Karpas-422 (cell line): ENCODE measurements at regions not wholly inside any gene's neighbourhood (a gene's known extent, or its start where the extent isn't known, plus 50 kb on each side); places are given as distances from the start of the nearest gene placed in this dataset.

Source experiments
- DNase-seq: peaks from one replicate; pipeline ENCODE4 v3.0.0-alpha.2; 2015
- H2AFZ ChIP-seq: fragments of 200-600 bp; sonication (generic); 2 replicates; pipeline ENCODE4 v1.6.1; 2014; ENCODE audit warnings: antibody characterized with exemption, low read length, mixed read lengths
- H3K27ac ChIP-seq: fragments of 200-600 bp; sonication (generic); 2 replicates; pipeline ENCODE4 v1.5.1; 2014; ENCODE audit warnings: mild to moderate bottlenecking, low read length, moderate library complexity
- H3K27me3 ChIP-seq: fragments of 200-600 bp; sonication (generic); 2 replicates; pipeline ENCODE4 v1.6.1; 2014; ENCODE audit warnings: low read length, mixed read lengths
- H3K36me3 ChIP-seq: fragments of 200-600 bp; sonication (generic); 2 replicates; pipeline ENCODE4 v1.6.1; 2014; ENCODE audit warnings: low read length, mixed read lengths; ENCODE audit not compliant: insufficient read depth
- H3K4me1 ChIP-seq: fragments of 200-600 bp; sonication (generic); 2 replicates; pipeline ENCODE4 v1.6.1; 2014; ENCODE audit warnings: mild to moderate bottlenecking, low read length, mixed read lengths
- H3K4me2 ChIP-seq: fragments of 200-600 bp; sonication (generic); 2 replicates; pipeline ENCODE4 v1.6.1; 2014; ENCODE audit warnings: low read length, low read depth, mild to moderate bottlenecking; ENCODE audit not compliant: poor library complexity, severe bottlenecking
- H3K4me3 ChIP-seq: fragments of 200-600 bp; sonication (generic); 2 replicates; pipeline ENCODE4 v1.5.1; 2014; ENCODE audit warnings: mild to moderate bottlenecking, antibody characterized with exemption, low read length, mixed read lengths
- H3K79me2 ChIP-seq: fragments of 200-600 bp; sonication (generic); 2 replicates; pipeline ENCODE4 v1.6.1; 2014; ENCODE audit warnings: mild to moderate bottlenecking, low read length, mixed read lengths
- H3K9ac ChIP-seq: fragments of 200-600 bp; sonication (generic); 2 replicates; pipeline ENCODE4 v1.6.0; 2014; ENCODE audit warnings: low read length
- H3K9me2 ChIP-seq: fragments of 200-600 bp; sonication (generic), shearing (Covaris generic); replicated peaks from 2 replicates; pipeline ENCODE4 v1.6.0; 2014; ENCODE audit warnings: mild to moderate bottlenecking, low read length, moderate library complexity; ENCODE audit not compliant: insufficient read depth
- H3K9me3 ChIP-seq: fragments of 300-700, 200-600 bp; sonication (generic); 2 replicates; pipeline ENCODE4 v1.6.1; 2014; ENCODE audit warnings: low read length, mixed read lengths
- H4K20me1 ChIP-seq: fragments of 200-600 bp; sonication (generic); 2 replicates; pipeline ENCODE4 v1.6.1; 2014; ENCODE audit warnings: mild to moderate bottlenecking, antibody characterized with exemption, low read length, low read depth; ENCODE audit not compliant: insufficient read depth

DNA sequence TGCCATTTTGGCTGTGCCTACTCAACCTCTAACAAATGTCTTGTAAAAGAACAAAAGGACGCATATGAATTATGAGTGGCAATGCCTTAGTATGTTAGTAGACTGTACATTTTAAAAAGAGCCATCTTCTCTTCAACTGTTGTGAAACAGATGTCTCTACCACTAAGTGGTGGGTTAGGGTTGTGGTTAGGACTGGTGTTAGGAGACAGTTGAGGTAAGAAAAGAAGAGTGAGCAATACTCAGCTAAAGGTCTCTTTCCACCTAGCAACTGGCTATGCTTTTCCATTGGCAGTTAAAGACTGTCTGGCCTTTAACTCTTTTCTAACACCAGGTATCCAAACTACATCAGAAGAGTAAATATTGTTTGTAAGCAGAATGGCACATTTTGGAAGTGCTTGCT lies 221.7 kb upstream of the TBC1D5 start:
- DNase-seq, result peak; percentile 31
- Histone ChIP-seq H3K9me3 (no peaks in the 10 kb centered on the region), H3K27me3 (no peaks in the 10 kb centered on the region)

DNA sequence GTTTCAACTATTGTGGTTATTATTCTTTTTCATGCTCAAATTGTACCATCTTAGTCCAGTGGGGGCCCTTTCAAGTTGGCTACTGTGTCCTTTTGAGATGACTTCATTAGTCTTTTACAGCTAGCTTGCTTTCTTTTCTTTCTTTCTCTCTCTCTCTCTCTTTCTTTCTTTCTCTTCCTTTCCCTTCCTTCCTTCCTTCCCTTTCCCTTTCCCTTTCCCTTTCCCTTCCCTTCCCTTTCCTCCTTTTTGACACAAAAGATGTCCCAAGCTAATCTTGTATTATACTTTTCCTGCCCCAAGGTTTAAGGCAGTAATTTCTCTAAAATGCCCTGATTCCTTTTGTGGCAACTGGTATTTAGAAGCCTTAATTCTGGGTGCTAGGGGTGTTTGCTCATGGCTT lies 213.0 kb upstream of the TBC1D5 start:
- no peak overlapping the region for H3K4me2 ChIP-seq
- H3K9ac ChIP-seq, result no peak overlapping the region
- H3K27ac ChIP-seq, result no peak overlapping the region
- no peaks in the 10 kb centered on the region for H3K4me1 ChIP-seq
- H4K20me1 ChIP-seq, result no peaks in the 10 kb centered on the region
- no peaks in the 10 kb centered on the region; the same call in 1 of the 2 replicates for H3K9me3 ChIP-seq
- H3K79me2 ChIP-seq, result no peaks in the 10 kb centered on the region
- no peak overlapping the region for H3K4me3 ChIP-seq
- DNase-seq, result peak; percentile 28
- no peaks in the 10 kb centered on the region for H3K27me3 ChIP-seq
- no peaks in the 10 kb centered on the region for H3K9me2 ChIP-seq
- no peaks in the 10 kb centered on the region for H3K36me3 ChIP-seq
- no peak overlapping the region for H2AFZ ChIP-seq

More for the DNA sequence above, 221.7 kb upstream of the TBC1D5 start:
- Histone ChIP-seq H3K36me3 (no peaks in the 10 kb centered on the region), H3K4me1 (no peaks in the 10 kb centered on the region), H3K79me2 (no peaks in the 10 kb centered on the region), H3K4me2 (no peak overlapping the region), H3K4me3 (no peak overlapping the region), H3K9ac (no peak overlapping the region), H3K9me2 (no peaks in the 10 kb centered on the region), H2AFZ (no peak overlapping the region), H4K20me1 (no peaks in the 10 kb centered on the region), H3K27ac (no peak overlapping the region)

DNA sequence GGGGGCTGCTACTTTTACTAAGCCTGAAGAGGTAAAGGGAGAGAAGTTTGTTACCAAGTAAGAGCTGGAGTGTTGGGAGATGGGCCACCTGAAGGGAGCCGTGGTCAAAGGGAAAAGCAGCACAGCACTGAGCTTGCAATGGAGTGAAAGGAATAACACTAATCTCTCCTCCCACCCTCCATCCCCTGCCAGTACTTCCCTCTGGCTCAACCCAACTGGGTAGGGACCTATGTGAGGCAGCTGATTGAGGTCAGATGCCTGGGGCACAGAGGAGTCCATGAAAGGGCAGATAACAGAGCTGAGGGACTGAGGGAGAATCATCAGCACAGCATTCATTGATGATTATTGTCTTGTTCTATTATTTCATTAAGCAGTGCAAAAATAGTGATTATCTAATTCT lies 212.4 kb upstream of the TBC1D5 start:
- Histone ChIP-seq H3K27me3 (no peaks in the 10 kb centered on the region), H3K27ac (no peak overlapping the region), H3K4me3 (no peak overlapping the region), H3K79me2 (no peaks in the 10 kb centered on the region), H3K36me3 (no peaks in the 10 kb centered on the region), H4K20me1 (no peaks in the 10 kb centered on the region), H3K4me1 (no peaks in the 10 kb centered on the region), H2AFZ (no peak overlapping the region), H3K9ac (no peak overlapping the region), H3K9me2 (no peaks in the 10 kb centered on the region), H3K9me3 (no peaks in the 10 kb centered on the region; the same call in 1 of the 2 replicates), H3K4me2 (no peak overlapping the region)
- DNase-seq, result peak; percentile 34

DNA sequence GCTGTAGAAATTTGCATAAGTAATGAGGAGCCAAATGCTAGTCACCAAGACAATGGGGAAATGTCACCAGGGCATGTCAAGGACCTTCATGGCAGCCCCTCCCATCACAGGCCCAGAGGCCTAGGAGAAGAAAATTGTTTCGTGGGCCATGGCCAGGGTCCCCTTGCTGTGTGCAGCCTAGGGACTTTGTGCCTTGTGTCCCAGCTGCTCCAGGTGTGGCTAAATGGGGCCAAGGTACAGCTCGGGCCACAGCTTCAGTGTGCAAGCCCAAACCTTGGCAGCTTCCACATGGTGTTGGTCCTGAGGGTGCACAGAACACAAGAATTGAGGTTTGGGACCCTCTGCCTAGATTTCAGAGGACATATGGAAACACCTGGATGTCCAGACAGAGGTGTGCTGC lies 208.8 kb upstream of the TBC1D5 start:
- peak; percentile 30 for DNase-seq
- Histone ChIP-seq H3K27me3 (no peaks in the 10 kb centered on the region), H3K4me3 (no peak overlapping the region), H4K20me1 (no peaks in the 10 kb centered on the region), H3K9me2 (no peaks in the 10 kb centered on the region), H3K4me2 (no peak overlapping the region), H3K4me1 (no peaks in the 10 kb centered on the region), H3K9me3 (no peaks in the 10 kb centered on the region; the same call in 1 of the 2 replicates), H3K36me3 (no peaks in the 10 kb centered on the region), H2AFZ (no peak overlapping the region), H3K79me2 (no peaks in the 10 kb centered on the region), H3K9ac (no peak overlapping the region), H3K27ac (no peak overlapping the region)

DNA sequence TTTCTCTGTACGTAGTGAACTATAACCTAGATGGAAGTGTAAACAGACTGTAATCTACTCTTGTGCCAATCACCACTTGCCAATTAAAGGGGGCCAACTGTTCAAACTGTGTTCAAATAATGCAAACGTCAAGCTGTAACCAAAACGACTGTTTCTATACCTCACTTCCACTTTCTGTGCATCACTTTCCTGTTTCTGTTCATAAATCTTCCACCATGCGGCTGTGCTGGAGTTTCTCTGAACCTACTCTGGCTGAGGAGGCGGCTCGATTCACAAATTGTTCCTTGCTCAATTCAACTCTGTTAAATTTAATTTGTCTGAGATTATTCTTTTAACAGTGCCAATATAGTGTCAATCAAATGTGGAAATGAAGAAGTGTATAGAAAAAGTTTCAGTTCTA lies 206.7 kb upstream of the TBC1D5 start:
- no peak for DNase-seq
- H3K9me2 ChIP-seq, result no peaks in the 10 kb centered on the region
- no peak overlapping the region for H3K4me3 ChIP-seq
- no peak overlapping the region for H3K9ac ChIP-seq
- H2AFZ ChIP-seq, result no peak overlapping the region
- H3K27ac ChIP-seq, result no peak overlapping the region
- H3K4me2 ChIP-seq, result no peak overlapping the region
- no peaks in the 10 kb centered on the region for H3K4me1 ChIP-seq
- H3K79me2 ChIP-seq, result no peaks in the 10 kb centered on the region
- no peaks in the 10 kb centered on the region for H4K20me1 ChIP-seq
- no peaks in the 10 kb centered on the region for H3K27me3 ChIP-seq
- no peaks in the 10 kb centered on the region for H3K36me3 ChIP-seq
- no peaks in the 10 kb centered on the region; the same call in 1 of the 2 replicates for H3K9me3 ChIP-seq

DNA sequence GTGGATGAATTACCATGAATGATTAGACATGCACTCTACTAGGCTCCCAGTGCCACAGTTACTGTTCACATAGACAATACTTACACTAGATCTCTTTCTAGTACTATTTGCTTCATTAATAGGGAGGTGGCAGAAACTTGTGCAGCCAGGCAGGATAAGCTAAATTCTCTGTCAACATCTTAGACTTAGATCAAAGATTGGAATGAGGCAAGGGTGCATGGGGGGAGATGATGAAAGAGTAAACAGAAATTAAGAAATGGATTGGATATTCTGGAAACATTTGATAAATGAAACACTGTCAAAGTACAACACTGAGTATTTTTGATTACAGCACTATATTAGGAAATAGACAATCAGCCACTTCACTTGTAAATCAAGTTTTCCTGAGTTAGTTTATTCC lies 205.4 kb upstream of the TBC1D5 start:
- Histone ChIP-seq H3K4me1 (no peaks in the 10 kb centered on the region), H3K27me3 (no peaks in the 10 kb centered on the region), H3K36me3 (no peaks in the 10 kb centered on the region), H3K9me2 (no peaks in the 10 kb centered on the region), H2AFZ (no peak overlapping the region), H3K4me3 (no peak overlapping the region), H3K9ac (no peak overlapping the region), H3K4me2 (no peak overlapping the region), H4K20me1 (no peaks in the 10 kb centered on the region), H3K9me3 (no peaks in the 10 kb centered on the region; the same call in 1 of the 2 replicates), H3K27ac (no peak overlapping the region), H3K79me2 (no peaks in the 10 kb centered on the region)
- no peak for DNase-seq

DNA sequence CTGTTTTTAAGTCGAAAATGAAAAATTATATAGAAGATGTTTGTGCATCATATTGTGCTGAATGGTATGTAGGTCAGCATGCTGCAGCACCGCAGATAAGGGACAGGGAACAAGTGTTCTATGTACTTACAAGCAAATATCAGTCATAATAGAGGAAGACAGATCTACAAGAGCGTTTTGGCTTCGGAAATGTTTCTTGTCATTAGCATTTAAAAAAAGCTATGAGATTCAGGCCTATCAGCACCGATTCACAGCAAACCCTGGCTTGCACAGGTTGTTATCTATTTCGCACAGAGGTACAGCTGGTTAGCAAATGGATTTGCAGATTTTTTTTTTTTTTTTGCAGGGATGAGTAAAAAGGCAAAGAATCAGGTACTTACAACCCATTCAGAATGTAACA lies 204.2 kb upstream of the TBC1D5 start:
- Histone ChIP-seq H3K9me2 (no peaks in the 10 kb centered on the region), H4K20me1 (no peaks in the 10 kb centered on the region), H3K4me3 (no peak overlapping the region), H3K36me3 (no peaks in the 10 kb centered on the region), H3K79me2 (no peaks in the 10 kb centered on the region), H3K4me1 (no peaks in the 10 kb centered on the region), H3K9me3 (no peaks in the 10 kb centered on the region; the same call in 1 of the 2 replicates), H3K9ac (no peak overlapping the region), H3K4me2 (no peak overlapping the region), H3K27me3 (no peaks in the 10 kb centered on the region), H3K27ac (no peak overlapping the region), H2AFZ (no peak overlapping the region)
- no peak for DNase-seq

DNA sequence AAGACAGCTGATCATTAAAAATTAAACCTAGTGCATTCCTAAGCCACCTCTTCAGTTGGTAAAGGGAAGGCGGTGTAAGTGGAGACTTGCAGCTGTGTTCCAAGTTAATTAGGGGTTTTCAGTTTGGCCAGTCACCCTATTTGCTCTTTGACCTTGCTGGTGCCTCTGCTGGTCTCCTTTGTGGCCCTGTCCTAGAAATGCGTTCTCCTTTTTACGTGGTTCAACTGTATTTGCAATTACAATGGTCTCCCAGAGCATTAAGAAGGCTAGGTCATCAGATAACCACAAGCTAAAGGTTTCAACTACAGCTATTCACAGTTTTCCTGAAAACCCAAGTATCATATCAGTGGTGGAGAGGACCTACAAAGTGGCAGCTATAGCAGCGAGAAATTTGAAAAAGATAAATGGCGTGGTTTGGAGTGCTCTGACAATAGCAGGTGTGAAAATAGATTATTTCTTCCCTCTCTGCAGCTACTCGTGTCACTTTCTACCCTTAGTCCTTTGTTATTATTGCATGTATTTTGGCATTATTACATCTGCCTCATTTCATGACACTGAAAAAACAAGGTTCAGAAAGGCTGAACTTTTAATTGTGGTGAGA lies 203.5 kb upstream of the TBC1D5 start:
- Histone ChIP-seq H2AFZ (no peak overlapping the region), H3K36me3 (no peaks in the 10 kb centered on the region), H3K9ac (no peak overlapping the region), H3K4me2 (no peak overlapping the region), H3K27me3 (no peaks in the 10 kb centered on the region), H3K9me3 (no peaks in the 10 kb centered on the region), H3K27ac (no peak overlapping the region), H3K79me2 (no peaks in the 10 kb centered on the region), H3K9me2 (no peaks in the 10 kb centered on the region), H3K4me3 (no peak overlapping the region), H4K20me1 (no peaks in the 10 kb centered on the region), H3K4me1 (no peaks in the 10 kb centered on the region)
- no peak for DNase-seq
